ENCODE measurements at regions not wholly inside any gene's neighbourhood (a gene's known extent, or its start where the extent isn't known, plus 50 kb on each side); places are given as distances from the start of the nearest gene placed in this dataset.
"Not testable (repeated sequence)": the region's sequence is repeated elsewhere in the genome, so short reads cannot be mapped to it uniquely, and the experiment has no call there.

DNA sequence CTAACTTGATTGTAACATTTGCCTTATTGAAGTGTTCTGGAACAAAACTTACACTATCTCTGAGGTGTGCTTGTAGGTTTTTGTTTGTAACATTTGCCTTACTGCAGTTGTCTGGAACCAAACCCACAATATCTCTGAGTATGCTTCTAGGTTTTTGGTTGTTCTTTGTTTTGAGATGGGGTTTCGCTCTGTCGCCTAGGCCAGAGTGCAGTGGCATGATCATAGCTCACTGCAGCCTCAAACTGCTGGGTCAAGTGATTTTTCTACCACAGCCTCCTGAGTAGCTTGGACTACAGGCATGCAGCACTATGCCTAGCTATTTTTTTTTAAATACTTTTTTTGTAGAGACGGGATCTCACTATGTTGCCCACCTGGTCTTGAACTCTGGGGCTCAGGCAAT is 1464.6 kb downstream of the FOXD4L5 start:
- not testable (repeated sequence) for H3K4me3 ChIP-seq; H3K9me3 ChIP-seq; H3K27me3 ChIP-seq; H3K4me1 ChIP-seq; H3K36me3 ChIP-seq; DNase-seq (ENCODE audit: low spot score); H3K27ac ChIP-seq

GRCh38 chr9:63817622-63818518 is 1467.1 kb downstream of the FOXD4L5 start:
- Histone ChIP-seq H3K4me3 (peak overlapping the region in 1 of 2 donors; percentile 34), H3K36me3 (no peaks in the 10 kb centered on the region), H3K4me1 (no peaks in the 10 kb centered on the region), H3K27me3 (no peaks in the 10 kb centered on the region), H3K9me3 (peaks cover 0 to 7% of the 10 kb centered on the region in 2 donors), H3K27ac (no peak overlapping the region)
- peak; percentile 79 for DNase-seq (ENCODE audit: low spot score)
- TF ChIP-seq, protein P1, sequence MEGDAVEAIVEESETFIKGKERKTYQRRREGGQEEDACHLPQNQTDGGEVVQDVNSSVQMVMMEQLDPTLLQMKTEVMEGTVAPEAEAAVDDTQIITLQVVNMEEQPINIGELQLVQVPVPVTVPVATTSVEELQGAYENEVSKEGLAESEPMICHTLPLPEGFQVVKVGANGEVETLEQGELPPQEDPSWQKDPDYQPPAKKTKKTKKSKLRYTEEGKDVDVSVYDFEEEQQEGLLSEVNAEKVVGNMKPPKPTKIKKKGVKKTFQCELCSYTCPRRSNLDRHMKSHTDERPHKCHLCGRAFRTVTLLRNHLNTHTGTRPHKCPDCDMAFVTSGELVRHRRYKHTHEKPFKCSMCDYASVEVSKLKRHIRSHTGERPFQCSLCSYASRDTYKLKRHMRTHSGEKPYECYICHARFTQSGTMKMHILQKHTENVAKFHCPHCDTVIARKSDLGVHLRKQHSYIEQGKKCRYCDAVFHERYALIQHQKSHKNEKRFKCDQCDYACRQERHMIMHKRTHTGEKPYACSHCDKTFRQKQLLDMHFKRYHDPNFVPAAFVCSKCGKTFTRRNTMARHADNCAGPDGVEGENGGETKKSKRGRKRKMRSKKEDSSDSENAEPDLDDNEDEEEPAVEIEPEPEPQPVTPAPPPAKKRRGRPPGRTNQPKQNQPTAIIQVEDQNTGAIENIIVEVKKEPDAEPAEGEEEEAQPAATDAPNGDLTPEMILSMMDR (IDR thresholded peaks at IDR 0.05) = no peak

GRCh38 chr9:63816751-63817621 is 1468.0 kb downstream of the FOXD4L5 start:
- DNase-seq (ENCODE audit: low spot score) = peak; percentile 73
- H3K27ac ChIP-seq = no peak overlapping the region
- H3K27me3 ChIP-seq = no peaks in the 10 kb centered on the region
- H3K4me3 ChIP-seq = peak overlapping the region in 1 of 2 donors; percentile 34
- no peaks in the 10 kb centered on the region for H3K36me3 ChIP-seq
- TF ChIP-seq, protein P1 (IDR thresholded peaks at IDR 0.05) = no peak
- no peaks in the 10 kb centered on the region for H3K4me1 ChIP-seq
- H3K9me3 ChIP-seq = peaks cover 0 to 7% of the 10 kb centered on the region in 2 donors

- not testable (repeated sequence) for H3K36me3 ChIP-seq; H3K4me3 ChIP-seq; H3K9me3 ChIP-seq; H3K4me1 ChIP-seq; H3K27me3 ChIP-seq; DNase-seq (ENCODE audit: low spot score); H3K27ac ChIP-seq
These were observed 1469.9 kb downstream of the FOXD4L5 start for GRCh38 chr9:63814970-63815669.

DNA sequence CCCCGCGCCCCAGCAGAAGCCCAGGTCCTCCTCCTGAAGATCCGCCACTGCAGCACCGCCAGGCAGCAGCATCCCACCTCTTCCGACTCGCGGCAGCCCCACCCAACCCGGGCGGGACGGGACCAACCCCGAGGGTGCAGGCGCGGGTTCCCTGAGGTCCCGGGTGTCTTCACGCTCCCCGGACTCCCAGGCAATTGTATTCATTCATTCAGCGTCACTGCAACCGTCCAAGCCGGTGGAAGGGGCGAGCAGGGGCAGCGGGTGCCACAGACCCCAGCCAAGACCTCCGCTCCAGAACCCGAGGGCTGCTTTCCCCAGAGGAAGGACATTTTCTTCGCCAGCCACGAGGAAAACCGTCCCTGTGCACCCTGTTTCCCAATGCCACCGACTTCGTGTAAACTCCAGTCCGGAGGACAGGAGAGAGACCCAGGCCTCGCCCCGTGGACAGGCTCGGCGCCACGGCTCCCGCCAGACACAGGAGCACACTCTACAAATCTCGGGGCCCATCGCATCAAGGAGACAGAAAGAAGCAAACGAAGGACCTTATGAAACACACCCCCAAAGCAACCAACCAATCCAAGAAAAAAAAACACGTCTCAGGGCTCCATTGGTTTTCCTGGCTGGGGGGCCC is 1471.5 kb downstream of the FOXD4L5 start:
- H3K4me3 ChIP-seq = peak overlapping the region in 1 of 2 donors; percentile 23
- H3K4me1 ChIP-seq; H3K27me3 ChIP-seq; H3K36me3 ChIP-seq; H3K9me3 ChIP-seq; DNase-seq (ENCODE audit: low spot score); H3K27ac ChIP-seq: not testable (repeated sequence)

GRCh38 chr9:63812822-63813221 is 1472.2 kb downstream of the FOXD4L5 start:
- not testable (repeated sequence) for H3K4me3 ChIP-seq; H3K27me3 ChIP-seq; H3K4me1 ChIP-seq; H3K27ac ChIP-seq; H3K9me3 ChIP-seq; DNase-seq (ENCODE audit: low spot score); H3K36me3 ChIP-seq

GRCh38 chr9:63804205-63804604 is 1480.8 kb downstream of the FOXD4L5 start:
- not testable (repeated sequence) for DNase-seq (ENCODE audit: low spot score); H3K9me3 ChIP-seq; H3K27me3 ChIP-seq; H3K36me3 ChIP-seq; H3K27ac ChIP-seq; H3K4me3 ChIP-seq; H3K4me1 ChIP-seq

GRCh38 chr9:63794081-63794685 is 1490.8 kb downstream of the FOXD4L5 start:
- H3K27ac ChIP-seq; H3K27me3 ChIP-seq; H3K36me3 ChIP-seq; H3K9me3 ChIP-seq; H3K4me1 ChIP-seq; H3K4me3 ChIP-seq; DNase-seq (ENCODE audit: low spot score): not testable (repeated sequence)

- H3K36me3 ChIP-seq; H3K27me3 ChIP-seq; DNase-seq (ENCODE audit: low spot score); H3K27ac ChIP-seq; H3K9me3 ChIP-seq; H3K4me1 ChIP-seq; H3K4me3 ChIP-seq: not testable (repeated sequence)
These were observed 1497.6 kb downstream of the FOXD4L5 start for GRCh38 chr9:63787454-63787853.

DNA sequence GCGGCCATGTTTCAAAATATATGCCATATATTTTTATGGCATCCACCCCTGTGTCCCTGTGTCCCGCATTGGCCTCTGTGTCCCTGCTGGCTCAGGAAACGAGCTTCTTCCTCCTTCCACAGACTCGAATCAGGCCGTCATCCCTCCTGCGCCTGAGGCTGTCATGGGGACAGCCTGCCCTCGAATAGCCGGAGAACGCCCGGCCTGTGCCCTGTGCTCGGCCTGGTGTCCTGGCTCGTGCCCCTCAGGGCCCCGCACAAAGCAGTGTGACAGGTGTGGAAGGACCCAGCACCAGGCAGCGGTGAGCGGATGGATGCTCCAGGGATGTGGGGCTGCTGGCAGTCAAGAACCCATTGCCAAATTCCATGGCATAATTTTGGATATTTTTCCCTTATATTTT is 1500.0 kb downstream of the FOXD4L5 start:
- H3K4me3 ChIP-seq; H3K27me3 ChIP-seq; H3K9me3 ChIP-seq; H3K36me3 ChIP-seq; DNase-seq (ENCODE audit: low spot score); H3K4me1 ChIP-seq; H3K27ac ChIP-seq: not testable (repeated sequence)

DNA sequence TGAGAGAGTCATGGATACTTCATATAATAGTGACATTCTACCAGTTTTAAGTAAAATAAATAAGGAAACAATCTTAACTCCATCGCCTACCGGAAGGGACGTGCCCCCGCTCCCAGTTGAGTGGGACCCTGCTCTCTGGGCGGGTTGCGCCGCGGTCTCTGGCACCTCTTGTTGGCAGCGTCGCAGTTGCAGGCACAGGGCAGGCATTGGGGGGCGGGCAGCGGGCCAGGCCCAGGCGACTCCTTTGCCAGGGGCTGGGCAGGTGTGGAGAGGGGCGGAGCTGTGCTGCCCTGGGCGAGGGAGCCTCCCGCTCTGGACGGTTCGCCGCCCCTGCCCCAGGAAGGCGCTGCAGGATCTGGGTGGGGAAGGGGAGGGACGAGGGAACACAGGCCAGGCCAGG is 1500.6 kb downstream of the FOXD4L5 start:
- H3K9me3 ChIP-seq; DNase-seq (ENCODE audit: low spot score); H3K4me1 ChIP-seq; H3K4me3 ChIP-seq; H3K27me3 ChIP-seq; H3K27ac ChIP-seq; H3K36me3 ChIP-seq: not testable (repeated sequence)

Measured in right atrium auricular region (tissue), 2 donors.